GM12878 (cell line): ENCODE measurements at regions not wholly inside any gene's neighbourhood (a gene's known extent, or its start where the extent isn't known, plus 50 kb on each side); places are given as distances from the start of the nearest gene placed in this dataset.
"Not testable (repeated sequence)": the region's sequence is repeated elsewhere in the genome, so short reads cannot be mapped to it uniquely, and the experiment has no call there.

Source experiments
- ATAC-seq: fragments of 200-7000 bp; cut with Tn5 transposase; 3 replicates; pipeline ENCODE4 v1.9.1; 2020; ENCODE audit warnings: mild to moderate bottlenecking, moderate library complexity
- BruUV-seq: library from RNA; stranded (reverse); fragments of 400-500 nt; replicated peaks from 2 replicates; lab custom pipeline; 2021; lab: Mats Ljungman, UMichigan
- CTCF ChIA-PET: fragments of 300-600 bp; sonication (Branson Sonifier 250); formaldehyde crosslinking; extraction: SDS; loops from one replicate; lab custom pipeline; 2021; ENCODE audit warnings: inconsistent platforms; lab: Yijun Ruan, JAX
- POLR2A ChIA-PET: fragments of 350-600 bp; formaldehyde crosslinking; extraction: SDS; loops from one replicate; lab custom pipeline; 2021; ENCODE audit warnings: inconsistent platforms; lab: Charles Lee
- RAD21 ChIA-PET: fragments of 300-600 bp; sonication (Branson Sonifier 250); formaldehyde crosslinking; loops from one replicate; lab custom pipeline; 2023; ENCODE audit warnings: antibody characterized with exemption; ENCODE audit not compliant: unreplicated experiment; lab: Charles Lee
- SMC1A ChIA-PET: fragments of 300-600 bp; sonication (Branson Sonifier 250); formaldehyde crosslinking; loops from one replicate; lab custom pipeline; 2023; ENCODE audit not compliant: unreplicated experiment, uncharacterized antibody; lab: Charles Lee
- DNase-seq: peaks from one replicate; pipeline ENCODE4 v3.0.0-alpha.2; 2011; ENCODE audit warnings: low read depth, low spot score
- FAIRE-seq: peaks from 3 replicates; lab custom pipeline; 2011; peaks lifted over from hg19 to GRCh38; lab: Jason Lieb, UNC
- H2AFZ ChIP-seq: 2 replicates; pipeline ENCODE4 v1.6.0; 2011; ENCODE audit warnings: low read depth, low read length, control low read depth; ENCODE audit not compliant: control insufficient read depth
- H3K27ac ChIP-seq: 2 replicates; pipeline ENCODE4 v1.5.1; 2011; ENCODE audit warnings: control low read depth; ENCODE audit not compliant: control insufficient read depth, insufficient read depth
- H3K27me3 ChIP-seq, 2 experiments: replicated peaks in 1 of 2; 2 replicates each; pipeline versions ENCODE4 v1.6.0 to v1.6.1; 2011; ENCODE audit warnings: low read length in 1 of 2; ENCODE audit not compliant: control insufficient read depth in 2 of 2, insufficient read depth in 2 of 2
- H3K36me3 ChIP-seq, 2 experiments: 2 replicates each; pipeline ENCODE4 v1.5.1; 2011; ENCODE audit warnings: low read length in 1 of 2; ENCODE audit not compliant: control insufficient read depth in 2 of 2, insufficient read depth in 2 of 2
- H3K4me1 ChIP-seq: 2 replicates; pipeline ENCODE4 v1.6.1; 2011; ENCODE audit warnings: mild to moderate bottlenecking, low read length, moderate library complexity, mixed read lengths; ENCODE audit not compliant: control insufficient read depth, insufficient read depth
- H3K4me2 ChIP-seq: 2 replicates; pipeline ENCODE4 v1.6.0; 2011; ENCODE audit warnings: control low read depth; ENCODE audit not compliant: control insufficient read depth, insufficient read depth
- H3K4me3 ChIP-seq: fragments of 200-600 bp; sonication (generic); 2 replicates; pipeline ENCODE4 v1.5.1; 2016
- H3K79me2 ChIP-seq: 2 replicates; pipeline ENCODE4 v1.6.0; 2011; ENCODE audit warnings: low read length; ENCODE audit not compliant: control insufficient read depth, insufficient read depth
- H3K9ac ChIP-seq: 2 replicates; pipeline ENCODE4 v1.8.0; 2011; ENCODE audit warnings: low read length, control low read depth, mixed read lengths; ENCODE audit not compliant: control insufficient read depth, insufficient read depth
- H3K9me3 ChIP-seq: replicated peaks from 3 replicates; pipeline ENCODE4 v1.5.1; 2011; ENCODE audit warnings: mild to moderate bottlenecking, low read length; ENCODE audit not compliant: control insufficient read depth, insufficient read depth
- H4K20me1 ChIP-seq: 2 replicates; pipeline ENCODE4 v1.6.0; 2011; ENCODE audit not compliant: control insufficient read depth, insufficient read depth
- NFIC ChIP-seq: IDR thresholded peaks from 2 replicates; pipeline ENCODE4 v1.6.1; 2012; ENCODE audit warnings: low read depth, mild to moderate bottlenecking, inconsistent platforms, low read length, moderate library complexity
- NFYB ChIP-seq: IDR thresholded peaks from 2 replicates; pipeline ENCODE4 v1.6.1; 2011; ENCODE audit warnings: low read depth, mild to moderate bottlenecking, low read length, improper control_type of control experiment, moderate library complexity; ENCODE audit not compliant: insufficient read depth
- RB1 ChIP-seq: fragments of 450-650 bp; formaldehyde crosslinking; IDR thresholded peaks from 2 replicates; pipeline ENCODE4 v1.6.1; 2017; ENCODE audit warnings: mild to moderate bottlenecking, borderline replicate concordance
- SPI1 ChIP-seq: IDR thresholded peaks from 2 replicates; pipeline ENCODE4 v1.6.1; 2011; ENCODE audit warnings: low read depth, mild to moderate bottlenecking, low read length, moderate library complexity, borderline replicate concordance; ENCODE audit not compliant: insufficient read depth
- WGBS: methylation state at CpG from one replicate; pipeline ENCODE4 v1.1.6; 2016; ENCODE audit warnings: low lambda C conversion rate; ENCODE audit not compliant: insufficient replicate concordance, insufficient coverage; ENCODE audit errors: missing lambda C conversion rate; 5-methylcytosine and 5-hydroxymethylcytosine counted together
- in situ Hi-C: fragments of 300-500 bp; cut with MboI; formaldehyde crosslinking; loops from 9 replicates; pipeline ENCODE4 v1.14.3; 2018; ENCODE audit warnings: mixed read lengths
- intact Hi-C: fragments of 100-400 bp; cut with micrococcal nuclease; formaldehyde crosslinking; loops from one replicate; pipeline ENCODE4 v1.14.2; 2022; ENCODE audit not compliant: unreplicated experiment
- TF ChIP-seq, protein P1 (sequence below): fragments of 450-650 bp; IDR thresholded peaks from 2 replicates; pipeline ENCODE4 v1.6.1; 2016; ENCODE audit warnings: mild to moderate bottlenecking
- TF ChIP-seq, protein P2 (sequence below): fragments of 450-650 bp; IDR thresholded peaks from 2 replicates; pipeline ENCODE4 v1.6.1; 2017; ENCODE audit warnings: mild to moderate bottlenecking, moderate library complexity
- TF ChIP-seq, protein P3 (sequence below): fragments of 450-650 bp; IDR thresholded peaks from 2 replicates; pipeline ENCODE4 v1.6.1; 2017; ENCODE audit warnings: mild to moderate bottlenecking, low read depth, inconsistent platforms; ENCODE audit not compliant: poor library complexity, severe bottlenecking

DNA sequence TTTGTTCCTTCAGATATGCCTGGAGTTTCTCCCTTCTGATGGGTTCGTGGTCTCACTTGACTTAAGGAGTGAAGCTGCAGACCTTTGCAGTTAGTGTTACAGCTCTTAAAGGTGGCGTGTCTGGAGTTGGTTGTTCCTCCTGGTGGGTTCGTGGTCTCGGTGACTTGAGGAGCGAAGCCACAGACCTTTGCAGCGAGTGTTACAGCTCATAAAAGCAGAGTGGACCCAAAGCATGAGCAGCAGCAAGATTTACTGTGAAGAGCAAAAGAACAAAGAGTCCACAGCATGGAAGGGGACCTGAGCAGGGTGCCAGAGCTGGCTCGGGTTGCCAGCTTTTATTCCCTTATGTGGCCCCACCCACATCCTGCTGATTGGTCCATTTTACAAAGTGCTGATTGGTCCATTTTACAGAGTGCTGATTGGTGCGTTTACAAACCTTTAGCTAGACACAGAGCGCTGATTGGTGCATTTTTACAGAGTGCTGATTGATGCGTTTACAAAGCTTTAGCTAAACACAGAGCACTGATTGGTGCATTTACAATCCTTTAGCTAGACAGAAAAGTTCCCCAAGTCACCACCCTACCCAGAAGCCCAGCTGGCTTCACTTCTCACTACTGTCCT is 134.8 kb downstream of the RGPD3 start:
- FAIRE-seq, H3K4me1 ChIP-seq, intact Hi-C loops, ATAC-seq, RAD21 ChIA-PET, H2AFZ ChIP-seq, DNase-seq, POLR2A ChIA-PET, H3K79me2 ChIP-seq, H3K9me3 ChIP-seq, H3K27ac ChIP-seq, in situ Hi-C loops, H3K4me3 ChIP-seq, SMC1A ChIA-PET, CTCF ChIA-PET, H3K36me3 ChIP-seq, H4K20me1 ChIP-seq, H3K4me2 ChIP-seq, BruUV-seq, H3K27me3 ChIP-seq, H3K9ac ChIP-seq: not testable (repeated sequence)
- 34% methylated on average over 10 of the region's 10 CpGs for WGBS
- TF ChIP-seq NFYB = peak; percentile 70; the same call in 1 of the 2 replicates

DNA sequence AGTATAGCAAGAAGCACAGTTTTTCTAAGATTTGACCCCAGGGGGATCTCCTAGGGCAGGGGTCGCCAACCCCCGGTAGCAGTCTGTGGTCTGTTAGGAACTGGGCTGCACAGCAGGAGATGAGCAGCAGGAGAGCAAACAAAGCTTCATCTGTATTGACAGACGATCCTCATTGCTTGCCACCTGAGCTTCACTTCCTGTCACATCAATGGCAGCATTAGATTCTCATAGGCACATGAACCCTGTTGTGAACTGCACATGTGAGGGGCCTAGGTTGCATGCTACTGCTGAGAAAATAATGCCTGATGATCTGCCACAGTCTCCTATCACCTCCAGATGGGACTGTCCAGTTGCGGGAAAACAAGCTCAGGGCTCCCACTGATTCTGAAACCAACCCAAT is 136.2 kb downstream of the RGPD3 start:
- CTCF ChIA-PET = no interaction called here
- H3K79me2 ChIP-seq = no peaks in the 10 kb centered on the region
- TF ChIP-seq, protein P1, sequence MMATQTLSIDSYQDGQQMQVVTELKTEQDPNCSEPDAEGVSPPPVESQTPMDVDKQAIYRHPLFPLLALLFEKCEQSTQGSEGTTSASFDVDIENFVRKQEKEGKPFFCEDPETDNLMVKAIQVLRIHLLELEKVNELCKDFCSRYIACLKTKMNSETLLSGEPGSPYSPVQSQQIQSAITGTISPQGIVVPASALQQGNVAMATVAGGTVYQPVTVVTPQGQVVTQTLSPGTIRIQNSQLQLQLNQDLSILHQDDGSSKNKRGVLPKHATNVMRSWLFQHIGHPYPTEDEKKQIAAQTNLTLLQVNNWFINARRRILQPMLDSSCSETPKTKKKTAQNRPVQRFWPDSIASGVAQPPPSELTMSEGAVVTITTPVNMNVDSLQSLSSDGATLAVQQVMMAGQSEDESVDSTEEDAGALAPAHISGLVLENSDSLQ = no peak
- TF ChIP-seq RB1 (no peak), NFIC (no peak), SPI1 (no peak)
- TF ChIP-seq, protein P2, sequence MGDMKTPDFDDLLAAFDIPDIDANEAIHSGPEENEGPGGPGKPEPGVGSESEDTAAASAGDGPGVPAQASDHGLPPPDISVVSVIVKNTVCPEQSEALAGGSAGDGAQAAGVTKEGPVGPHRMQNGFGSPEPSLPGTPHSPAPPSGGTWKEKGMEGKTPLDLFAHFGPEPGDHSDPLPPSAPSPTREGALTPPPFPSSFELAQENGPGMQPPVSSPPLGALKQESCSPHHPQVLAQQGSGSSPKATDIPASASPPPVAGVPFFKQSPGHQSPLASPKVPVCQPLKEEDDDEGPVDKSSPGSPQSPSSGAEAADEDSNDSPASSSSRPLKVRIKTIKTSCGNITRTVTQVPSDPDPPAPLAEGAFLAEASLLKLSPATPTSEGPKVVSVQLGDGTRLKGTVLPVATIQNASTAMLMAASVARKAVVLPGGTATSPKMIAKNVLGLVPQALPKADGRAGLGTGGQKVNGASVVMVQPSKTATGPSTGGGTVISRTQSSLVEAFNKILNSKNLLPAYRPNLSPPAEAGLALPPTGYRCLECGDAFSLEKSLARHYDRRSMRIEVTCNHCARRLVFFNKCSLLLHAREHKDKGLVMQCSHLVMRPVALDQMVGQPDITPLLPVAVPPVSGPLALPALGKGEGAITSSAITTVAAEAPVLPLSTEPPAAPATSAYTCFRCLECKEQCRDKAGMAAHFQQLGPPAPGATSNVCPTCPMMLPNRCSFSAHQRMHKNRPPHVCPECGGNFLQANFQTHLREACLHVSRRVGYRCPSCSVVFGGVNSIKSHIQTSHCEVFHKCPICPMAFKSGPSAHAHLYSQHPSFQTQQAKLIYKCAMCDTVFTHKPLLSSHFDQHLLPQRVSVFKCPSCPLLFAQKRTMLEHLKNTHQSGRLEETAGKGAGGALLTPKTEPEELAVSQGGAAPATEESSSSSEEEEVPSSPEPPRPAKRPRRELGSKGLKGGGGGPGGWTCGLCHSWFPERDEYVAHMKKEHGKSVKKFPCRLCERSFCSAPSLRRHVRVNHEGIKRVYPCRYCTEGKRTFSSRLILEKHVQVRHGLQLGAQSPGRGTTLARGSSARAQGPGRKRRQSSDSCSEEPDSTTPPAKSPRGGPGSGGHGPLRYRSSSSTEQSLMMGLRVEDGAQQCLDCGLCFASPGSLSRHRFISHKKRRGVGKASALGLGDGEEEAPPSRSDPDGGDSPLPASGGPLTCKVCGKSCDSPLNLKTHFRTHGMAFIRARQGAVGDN = no peak
- TF ChIP-seq, protein P3, sequence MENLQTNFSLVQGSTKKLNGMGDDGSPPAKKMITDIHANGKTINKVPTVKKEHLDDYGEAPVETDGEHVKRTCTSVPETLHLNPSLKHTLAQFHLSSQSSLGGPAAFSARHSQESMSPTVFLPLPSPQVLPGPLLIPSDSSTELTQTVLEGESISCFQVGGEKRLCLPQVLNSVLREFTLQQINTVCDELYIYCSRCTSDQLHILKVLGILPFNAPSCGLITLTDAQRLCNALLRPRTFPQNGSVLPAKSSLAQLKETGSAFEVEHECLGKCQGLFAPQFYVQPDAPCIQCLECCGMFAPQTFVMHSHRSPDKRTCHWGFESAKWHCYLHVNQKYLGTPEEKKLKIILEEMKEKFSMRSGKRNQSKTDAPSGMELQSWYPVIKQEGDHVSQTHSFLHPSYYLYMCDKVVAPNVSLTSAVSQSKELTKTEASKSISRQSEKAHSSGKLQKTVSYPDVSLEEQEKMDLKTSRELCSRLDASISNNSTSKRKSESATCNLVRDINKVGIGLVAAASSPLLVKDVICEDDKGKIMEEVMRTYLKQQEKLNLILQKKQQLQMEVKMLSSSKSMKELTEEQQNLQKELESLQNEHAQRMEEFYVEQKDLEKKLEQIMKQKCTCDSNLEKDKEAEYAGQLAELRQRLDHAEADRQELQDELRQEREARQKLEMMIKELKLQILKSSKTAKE = no peak

More for the DNA sequence above, 136.2 kb downstream of the RGPD3 start:
- FAIRE-seq = no peak
- no peak overlapping the region for H3K4me2 ChIP-seq
- no peak overlapping the region for H3K4me3 ChIP-seq
- ChIA-PET RAD21 (no interaction called here), POLR2A (no interaction called here), SMC1A (interaction anchor here (0.5 to 0.6 kb wide), 2 partner anchors 38 to 189 kb away, joined by 3 to 4 read pairs; no protein-coding TSS in a partner anchor)
- H3K9ac ChIP-seq = no peak overlapping the region
- H3K9me3 ChIP-seq = no peaks in the 10 kb centered on the region
- no peaks in the 10 kb centered on the region for H3K36me3 ChIP-seq
- H3K4me1 ChIP-seq = no peaks in the 10 kb centered on the region
- no peaks in the 10 kb centered on the region for H3K27me3 ChIP-seq
- 25% methylated on average over 4 of the region's 4 CpGs for WGBS
- intact Hi-C loops (no loop called here), in situ Hi-C loops (no loop called here)
- DNase-seq = no peak
- H3K27ac ChIP-seq = no peak overlapping the region
- H2AFZ ChIP-seq = no peak overlapping the region
- ATAC-seq = no peak
- no TSS peak for BruUV-seq
- H4K20me1 ChIP-seq = no peaks in the 10 kb centered on the region
